ENCODE measurements at regions not wholly inside any gene's neighbourhood (a gene's known extent, or its start where the extent isn't known, plus 50 kb on each side); places are given as distances from the start of the nearest gene placed in this dataset.

DNA sequence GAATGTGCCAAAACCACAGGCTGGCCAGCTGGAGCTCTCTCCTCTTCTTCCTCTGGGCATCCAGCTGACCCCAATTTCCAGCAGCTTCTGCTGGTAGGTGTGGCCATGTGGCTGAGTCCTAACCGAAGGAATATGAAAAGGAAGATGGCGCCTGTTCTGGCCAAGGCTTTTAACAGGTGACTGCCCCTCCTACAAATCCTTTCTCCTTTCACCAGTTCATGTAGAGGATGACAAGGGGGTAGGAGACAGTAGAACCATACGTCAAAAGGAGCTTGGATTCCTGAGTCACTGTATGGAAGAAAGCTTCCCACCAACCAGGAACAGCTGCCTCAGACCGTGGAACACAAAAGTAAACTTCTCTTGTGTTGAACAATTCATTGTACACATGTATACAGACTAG, 316.7 kb upstream of the IGF1R start:
- Mint-ChIP-seq H3K4me3 (ENCODE audit: low read depth, unreplicated experiment) (no peak overlapping the region), H3K27me3 (ENCODE audit: unreplicated experiment) (peaks cover 73% of the 10 kb centered on the region), H3K27ac (ENCODE audit: unreplicated experiment) (no peak overlapping the region), H3K36me3 (ENCODE audit: insufficient read depth, unreplicated experiment) (no peaks in the 10 kb centered on the region), H3K9me3 (ENCODE audit: low read depth, unreplicated experiment) (peaks cover 6% of the 10 kb centered on the region), H3K4me1 (ENCODE audit: low read depth, unreplicated experiment) (no peaks in the 10 kb centered on the region)
- TF ChIP-seq, protein P1, sequence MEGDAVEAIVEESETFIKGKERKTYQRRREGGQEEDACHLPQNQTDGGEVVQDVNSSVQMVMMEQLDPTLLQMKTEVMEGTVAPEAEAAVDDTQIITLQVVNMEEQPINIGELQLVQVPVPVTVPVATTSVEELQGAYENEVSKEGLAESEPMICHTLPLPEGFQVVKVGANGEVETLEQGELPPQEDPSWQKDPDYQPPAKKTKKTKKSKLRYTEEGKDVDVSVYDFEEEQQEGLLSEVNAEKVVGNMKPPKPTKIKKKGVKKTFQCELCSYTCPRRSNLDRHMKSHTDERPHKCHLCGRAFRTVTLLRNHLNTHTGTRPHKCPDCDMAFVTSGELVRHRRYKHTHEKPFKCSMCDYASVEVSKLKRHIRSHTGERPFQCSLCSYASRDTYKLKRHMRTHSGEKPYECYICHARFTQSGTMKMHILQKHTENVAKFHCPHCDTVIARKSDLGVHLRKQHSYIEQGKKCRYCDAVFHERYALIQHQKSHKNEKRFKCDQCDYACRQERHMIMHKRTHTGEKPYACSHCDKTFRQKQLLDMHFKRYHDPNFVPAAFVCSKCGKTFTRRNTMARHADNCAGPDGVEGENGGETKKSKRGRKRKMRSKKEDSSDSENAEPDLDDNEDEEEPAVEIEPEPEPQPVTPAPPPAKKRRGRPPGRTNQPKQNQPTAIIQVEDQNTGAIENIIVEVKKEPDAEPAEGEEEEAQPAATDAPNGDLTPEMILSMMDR (IDR thresholded peaks at IDR 0.05; ENCODE audit: unreplicated experiment) = no peak
- intact Hi-C loops (cut with micrococcal nuclease; ENCODE audit: unreplicated experiment) = no loop called here
- BruUV-seq (replicated peaks) = no TSS peak
- DNase-seq = no peak
- CTCF ChIA-PET = no interaction called here

DNA sequence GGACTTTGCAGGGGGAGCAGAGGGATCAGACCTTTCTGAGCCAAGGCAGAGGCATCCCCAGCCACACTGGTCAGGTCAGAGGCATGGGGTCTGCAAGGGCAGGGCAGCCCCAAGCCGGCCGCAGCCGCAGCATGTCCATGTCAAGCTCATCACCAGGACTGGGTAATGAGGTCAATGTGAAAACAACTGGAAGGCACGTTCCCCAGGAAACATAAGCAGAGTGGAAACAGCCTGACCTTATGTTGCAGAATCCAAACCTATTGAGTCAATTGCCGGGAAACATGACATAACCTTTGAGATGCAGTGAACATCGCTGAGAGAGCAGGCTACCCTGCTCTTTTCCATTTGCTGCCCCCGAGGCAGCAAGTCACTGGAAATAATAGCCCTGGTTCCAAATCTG, 315.1 kb upstream of the IGF1R start:
- H3K9me3 Mint-ChIP-seq (ENCODE audit: low read depth, unreplicated experiment) = peaks cover 6% of the 10 kb centered on the region
- intact Hi-C loops (cut with micrococcal nuclease; ENCODE audit: unreplicated experiment) = no loop called here
- DNase-seq = no peak
- no peak overlapping the region for H3K4me3 Mint-ChIP-seq (ENCODE audit: low read depth, unreplicated experiment)
- TF ChIP-seq, protein P1 (IDR thresholded peaks at IDR 0.05; ENCODE audit: unreplicated experiment) = no peak
- BruUV-seq (replicated peaks) = no TSS peak
- CTCF ChIA-PET = no interaction called here
- no peak overlapping the region for H3K27ac Mint-ChIP-seq (ENCODE audit: unreplicated experiment)
- H3K36me3 Mint-ChIP-seq (ENCODE audit: insufficient read depth, unreplicated experiment) = no peaks in the 10 kb centered on the region
- H3K27me3 Mint-ChIP-seq (ENCODE audit: unreplicated experiment) = peaks cover 89% of the 10 kb centered on the region
- H3K4me1 Mint-ChIP-seq (ENCODE audit: low read depth, unreplicated experiment) = no peaks in the 10 kb centered on the region

DNA sequence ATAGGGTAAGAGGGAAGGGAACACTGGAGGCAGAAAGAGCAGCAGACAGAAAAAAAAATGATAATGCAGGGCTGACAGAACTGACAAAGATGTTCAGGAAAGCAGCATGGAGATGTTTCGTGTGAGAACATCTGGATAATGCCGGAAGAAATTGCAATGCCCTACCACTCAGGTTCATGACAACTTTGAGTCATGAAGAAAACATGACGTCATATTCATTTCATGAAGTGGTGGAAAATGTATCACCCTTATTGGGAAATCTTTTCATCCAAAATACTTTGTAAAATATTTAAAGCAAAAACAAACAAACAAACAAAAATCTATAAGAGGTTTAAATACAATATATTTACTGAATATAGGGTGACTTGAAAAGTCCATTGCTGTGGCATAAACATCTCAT, 305.4 kb upstream of the IGF1R start:
- CTCF ChIA-PET = no interaction called here
- peaks cover 26% of the 10 kb centered on the region for H3K27me3 Mint-ChIP-seq (ENCODE audit: unreplicated experiment)
- no peak for DNase-seq
- no peaks in the 10 kb centered on the region for H3K9me3 Mint-ChIP-seq (ENCODE audit: low read depth, unreplicated experiment)
- BruUV-seq (replicated peaks) = no TSS peak
- intact Hi-C loops (cut with micrococcal nuclease; ENCODE audit: unreplicated experiment) = no loop called here
- no peak overlapping the region for H3K4me3 Mint-ChIP-seq (ENCODE audit: low read depth, unreplicated experiment)
- H3K27ac Mint-ChIP-seq (ENCODE audit: unreplicated experiment) = no peak overlapping the region
- no peaks in the 10 kb centered on the region for H3K4me1 Mint-ChIP-seq (ENCODE audit: low read depth, unreplicated experiment)
- TF ChIP-seq, protein P1 (IDR thresholded peaks at IDR 0.05; ENCODE audit: unreplicated experiment) = no peak
- H3K36me3 Mint-ChIP-seq (ENCODE audit: insufficient read depth, unreplicated experiment) = no peaks in the 10 kb centered on the region

DNA sequence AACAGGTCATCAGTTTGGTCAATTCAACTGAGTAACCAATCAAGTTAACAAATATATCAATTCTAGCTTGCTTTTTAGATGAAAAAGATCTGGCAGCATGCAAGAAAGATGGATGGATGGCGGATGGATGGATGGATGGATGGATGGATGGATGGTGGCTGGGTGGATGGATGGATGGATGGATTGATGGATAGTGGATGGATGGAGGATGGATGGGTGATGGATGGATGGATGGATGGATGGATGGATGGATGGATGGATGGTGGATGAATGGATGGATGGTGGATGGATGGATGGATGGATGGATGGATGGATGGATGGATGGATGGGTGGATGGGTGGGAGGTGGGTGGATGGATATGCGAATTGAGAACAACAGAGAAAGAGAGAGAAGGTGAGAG, 303.7 kb upstream of the IGF1R start:
- no peaks in the 10 kb centered on the region for H3K36me3 Mint-ChIP-seq (ENCODE audit: insufficient read depth, unreplicated experiment)
- intact Hi-C loops (cut with micrococcal nuclease; ENCODE audit: unreplicated experiment) = no loop called here
- no peak overlapping the region for H3K27ac Mint-ChIP-seq (ENCODE audit: unreplicated experiment)
- peaks cover 33% of the 10 kb centered on the region for H3K27me3 Mint-ChIP-seq (ENCODE audit: unreplicated experiment)
- H3K4me3 Mint-ChIP-seq (ENCODE audit: low read depth, unreplicated experiment) = no peak overlapping the region
- CTCF ChIA-PET = no interaction called here
- H3K4me1 Mint-ChIP-seq (ENCODE audit: low read depth, unreplicated experiment) = no peaks in the 10 kb centered on the region
- DNase-seq = no peak
- no TSS peak for BruUV-seq (replicated peaks)
- no peaks in the 10 kb centered on the region for H3K9me3 Mint-ChIP-seq (ENCODE audit: low read depth, unreplicated experiment)
- TF ChIP-seq, protein P1 (IDR thresholded peaks at IDR 0.05; ENCODE audit: unreplicated experiment) = no peak

DNA sequence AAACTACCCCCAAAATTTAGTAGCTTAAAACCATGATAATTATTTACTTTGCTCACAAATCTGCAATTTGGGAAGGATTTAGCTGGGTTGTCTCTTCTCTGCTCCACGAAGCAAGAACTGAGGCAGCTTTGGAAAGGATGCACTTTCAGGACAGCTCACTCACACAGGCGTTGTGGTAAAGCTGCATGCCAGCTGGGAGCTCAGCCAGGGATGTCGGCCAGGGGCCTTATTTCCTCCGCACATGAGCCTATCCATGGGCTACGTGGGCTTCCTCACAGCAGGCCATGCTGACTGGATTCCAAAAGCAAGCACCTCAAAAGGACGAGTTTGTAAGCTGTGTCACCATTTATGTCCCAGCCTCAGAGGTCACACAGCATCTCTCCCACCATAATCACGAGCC, 301.3 kb upstream of the IGF1R start:
- CTCF ChIA-PET = no interaction called here
- TF ChIP-seq, protein P1 (IDR thresholded peaks at IDR 0.05; ENCODE audit: unreplicated experiment) = no peak
- no peak overlapping the region for H3K27ac Mint-ChIP-seq (ENCODE audit: unreplicated experiment)

More for the DNA sequence above, 301.3 kb upstream of the IGF1R start:
- intact Hi-C loops (cut with micrococcal nuclease; ENCODE audit: unreplicated experiment) = no loop called here
- Mint-ChIP-seq H3K4me3 (ENCODE audit: low read depth, unreplicated experiment) (no peak overlapping the region), H3K4me1 (ENCODE audit: low read depth, unreplicated experiment) (no peaks in the 10 kb centered on the region), H3K36me3 (ENCODE audit: insufficient read depth, unreplicated experiment) (no peaks in the 10 kb centered on the region), H3K9me3 (ENCODE audit: low read depth, unreplicated experiment) (no peaks in the 10 kb centered on the region), H3K27me3 (ENCODE audit: unreplicated experiment) (peaks cover 55% of the 10 kb centered on the region)
- no peak for DNase-seq
- BruUV-seq (replicated peaks) = no TSS peak
